HFFc6 (cell line): ENCODE measurements at regions not wholly inside any gene's neighbourhood (a gene's known extent, or its start where the extent isn't known, plus 50 kb on each side); places are given as distances from the start of the nearest gene placed in this dataset.
"Not testable (repeated sequence)": the region's sequence is repeated elsewhere in the genome, so short reads cannot be mapped to it uniquely, and the experiment has no call there.

ENCODE experiments used
- DNase-seq: peaks from one replicate; pipeline ENCODE4 v3.0.0-alpha.2; 2018
- H3K27ac Mint-ChIP-seq: 2 replicates; pipeline ENCODE4 v1.8.0; 2020; ENCODE audit warnings: mild to moderate bottlenecking, mixed read lengths
- H3K27me3 Mint-ChIP-seq: 2 replicates; pipeline ENCODE4 v1.8.0; 2021; ENCODE audit warnings: mild to moderate bottlenecking, moderate library complexity, mixed read lengths; ENCODE audit not compliant: insufficient read depth
- H3K36me3 Mint-ChIP-seq: 2 replicates; pipeline ENCODE4 v1.8.0; 2021; ENCODE audit warnings: low read depth, mixed read lengths
- H3K4me1 Mint-ChIP-seq: 2 replicates; pipeline ENCODE4 v1.8.0; 2020; ENCODE audit warnings: low read depth, mixed read lengths
- H3K4me3 Mint-ChIP-seq: 2 replicates; pipeline ENCODE4 v1.8.0; 2020; ENCODE audit warnings: mild to moderate bottlenecking, moderate library complexity, mixed read lengths
- H3K9me3 Mint-ChIP-seq: 2 replicates; pipeline ENCODE4 v1.8.0; 2020; ENCODE audit warnings: mild to moderate bottlenecking, mixed read lengths
- CTCF ChIP-seq: fragments of 200-600 bp; sonication (generic); IDR thresholded peaks from 2 replicates; pipeline ENCODE4 v1.5.0; 2021; ENCODE audit warnings: antibody characterized with exemption, mild to moderate bottlenecking

- H3K27ac Mint-ChIP-seq: no peak overlapping the region
- TF ChIP-seq CTCF: no peak
- no peaks in the 10 kb centered on the region for H3K27me3 Mint-ChIP-seq
- no peak for DNase-seq
- no peaks in the 10 kb centered on the region; the same call in 1 of the 2 replicates for H3K4me1 Mint-ChIP-seq
- no peak overlapping the region for H3K4me3 Mint-ChIP-seq
- H3K9me3 Mint-ChIP-seq: peaks cover 35% of the 10 kb centered on the region
- 0 out of 2 replicates have a peak, but pooled peaks cover 5% of the 10 kb centered on the region for H3K36me3 Mint-ChIP-seq
These were observed 1391.4 kb downstream of the UQCRFS1 start for GRCh38 chr19:27821418-27822018.

GRCh38 chr19:27815985-27816384 lies 1397.0 kb downstream of the UQCRFS1 start:
- H3K9me3 Mint-ChIP-seq: peaks cover 23% of the 10 kb centered on the region
- no peaks in the 10 kb centered on the region for H3K4me1 Mint-ChIP-seq
- DNase-seq: no peak
- H3K36me3 Mint-ChIP-seq: no peaks in the 10 kb centered on the region
- TF ChIP-seq CTCF: no peak
- H3K27ac Mint-ChIP-seq: no peak overlapping the region
- H3K27me3 Mint-ChIP-seq: no peaks in the 10 kb centered on the region
- no peak overlapping the region for H3K4me3 Mint-ChIP-seq

- not testable (repeated sequence) for H3K27ac Mint-ChIP-seq, H3K4me3 Mint-ChIP-seq, H3K4me1 Mint-ChIP-seq, DNase-seq, H3K36me3 Mint-ChIP-seq, H3K27me3 Mint-ChIP-seq
- H3K9me3 Mint-ChIP-seq: peaks cover 20% of the 10 kb centered on the region
These were observed 1398.1 kb downstream of the UQCRFS1 start for GRCh38 chr19:27814834-27815233.

GRCh38 chr19:27814274-27814673 lies 1398.7 kb downstream of the UQCRFS1 start:
- H3K27me3 Mint-ChIP-seq, H3K36me3 Mint-ChIP-seq, H3K4me1 Mint-ChIP-seq, DNase-seq, H3K27ac Mint-ChIP-seq, H3K4me3 Mint-ChIP-seq: not testable (repeated sequence)
- peaks cover 20% of the 10 kb centered on the region for H3K9me3 Mint-ChIP-seq

GRCh38 chr19:27806471-27807070 lies 1406.4 kb downstream of the UQCRFS1 start:
- no peak overlapping the region for H3K4me3 Mint-ChIP-seq
- H3K4me1 Mint-ChIP-seq: no peaks in the 10 kb centered on the region
- no peak overlapping the region for H3K27ac Mint-ChIP-seq
- no peak for DNase-seq
- no peaks in the 10 kb centered on the region for H3K27me3 Mint-ChIP-seq
- no peaks in the 10 kb centered on the region for H3K9me3 Mint-ChIP-seq
- no peak for TF ChIP-seq CTCF
- H3K36me3 Mint-ChIP-seq: peaks cover 15% of the 10 kb centered on the region

- Mint-ChIP-seq H3K36me3 (peaks cover 19% of the 10 kb centered on the region), H3K4me3 (no peak overlapping the region), H3K27me3 (no peaks in the 10 kb centered on the region)
These were observed 1407.1 kb downstream of the UQCRFS1 start for GRCh38 chr19:27805848-27806247.

More at GRCh38 chr19:27805848-27806247, 1407.1 kb downstream of the UQCRFS1 start:
- no peak for DNase-seq
- no peaks in the 10 kb centered on the region for H3K4me1 Mint-ChIP-seq
- no peaks in the 10 kb centered on the region for H3K9me3 Mint-ChIP-seq
- TF ChIP-seq CTCF: no peak
- no peak overlapping the region for H3K27ac Mint-ChIP-seq
